Hematopoietic multipotent progenitor cell treated with erythropoietin and hydrocortisone succinate and interleukin-3 and kit ligand, for 8 days (in vitro differentiated cells): ENCODE measurements at regions not wholly inside any gene's neighbourhood (a gene's known extent, or its start where the extent isn't known, plus 50 kb on each side); places are given as distances from the start of the nearest gene placed in this dataset.

ENCODE experiments used
- DNase-seq: peaks from one replicate; pipeline ENCODE4 v3.0.0-alpha.2; 2015

GRCh38 chr10:42952931-42953683 lies 123.8 kb upstream of the RET start:
- no peak for DNase-seq

GRCh38 chr10:42953684-42954674 lies 122.9 kb upstream of the RET start:
- no peak for DNase-seq

- no peak for DNase-seq
Observed at GRCh38 chr10:42954766-42955492, 121.9 kb upstream of the RET start.

GRCh38 chr10:42955493-42955889 lies 121.4 kb upstream of the RET start:
- no peak for DNase-seq

- no peak for DNase-seq
Observed at GRCh38 chr10:42956045-42956444, 120.8 kb upstream of the RET start.

- DNase-seq: no peak
Observed at GRCh38 chr10:42958142-42958868, 118.6 kb upstream of the RET start.

GRCh38 chr10:42959833-42960232 lies 117.0 kb upstream of the RET start:
- no peak for DNase-seq

- DNase-seq: no peak
Observed at GRCh38 chr10:42960491-42960990, 116.3 kb upstream of the RET start.

GRCh38 chr10:42960991-42961795 lies 115.7 kb upstream of the RET start:
- DNase-seq: no peak

GRCh38 chr10:42961796-42962109 lies 115.1 kb upstream of the RET start:
- DNase-seq: no peak

GRCh38 chr10:42962110-42962901 lies 114.6 kb upstream of the RET start:
- no peak for DNase-seq

GRCh38 chr10:42962902-42963231 lies 114.0 kb upstream of the RET start:
- DNase-seq: no peak

- no peak for DNase-seq
Observed at GRCh38 chr10:42963312-42963711, 113.6 kb upstream of the RET start.

- DNase-seq: no peak
Observed at GRCh38 chr10:42969147-42969546, 107.7 kb upstream of the RET start.

- DNase-seq: no peak
Observed at GRCh38 chr10:42969909-42970308, 107.0 kb upstream of the RET start.

GRCh38 chr10:42970451-42971250 lies 106.2 kb upstream of the RET start:
- DNase-seq: no peak

- no peak for DNase-seq
Observed at GRCh38 chr10:42971251-42971599, 105.6 kb upstream of the RET start.

- DNase-seq: no peak
Observed at GRCh38 chr10:42972946-42973345, 103.9 kb upstream of the RET start.

- DNase-seq: no peak
Observed at GRCh38 chr10:42973411-42973810, 103.5 kb upstream of the RET start.
